AG04450 (cell line): ENCODE measurements at regions not wholly inside any gene's neighbourhood (a gene's known extent, or its start where the extent isn't known, plus 50 kb on each side); places are given as distances from the start of the nearest gene placed in this dataset.

Experiments
- CTCF ChIA-PET: fragments of 300-600, 350-600 bp; formaldehyde crosslinking; extraction: SDS; loops from one replicate; lab custom pipeline; 2022; ENCODE audit warnings: antibody characterized with exemption, inconsistent platforms; lab: Charles Lee
- POLR2A ChIA-PET: fragments of 350-600 bp; formaldehyde crosslinking; extraction: SDS; loops from one replicate; lab custom pipeline; 2021; ENCODE audit warnings: antibody characterized with exemption, inconsistent platforms; lab: Yijun Ruan, JAX
- DNase-seq: peaks from one replicate; pipeline ENCODE4 v3.0.0-alpha.2; 2011; ENCODE audit warnings: low read depth, low spot score
- H3K27ac ChIP-seq: one replicate; pipeline ENCODE4 v1.5.1; 2012; ENCODE audit warnings: low read depth, low read length, control low read depth
- H3K27me3 ChIP-seq: one replicate; pipeline ENCODE4 v1.6.0; 2012; ENCODE audit warnings: low read length; ENCODE audit not compliant: control insufficient read depth, insufficient read depth
- H3K4me3 ChIP-seq: 2 replicates; pipeline ENCODE4 v1.5.1; 2011; ENCODE audit warnings: mild to moderate bottlenecking, low read depth, low read length, control low read depth
- H3K9me3 ChIP-seq: 2 replicates; pipeline ENCODE4 v1.5.1; 2012; ENCODE audit warnings: low read length; ENCODE audit not compliant: control insufficient read depth, insufficient read depth
- CTCF ChIP-seq: IDR thresholded peaks from 2 replicates; pipeline ENCODE4 v1.5.1; 2011; ENCODE audit warnings: low read depth, low read length, control low read depth, inconsistent platforms

- Histone ChIP-seq H3K9me3 (no peaks in the 10 kb centered on the region), H3K27me3 (no peaks in the 10 kb centered on the region), H3K4me3 (no peak overlapping the region), H3K27ac (no peak overlapping the region)
- TF ChIP-seq CTCF: no peak
- no peak for DNase-seq
- ChIA-PET CTCF (no interaction called here), POLR2A (no interaction called here)
These were observed 253.6 kb downstream of the EPHA4 start for GRCh38 chr2:221318376-221319130.

DNA sequence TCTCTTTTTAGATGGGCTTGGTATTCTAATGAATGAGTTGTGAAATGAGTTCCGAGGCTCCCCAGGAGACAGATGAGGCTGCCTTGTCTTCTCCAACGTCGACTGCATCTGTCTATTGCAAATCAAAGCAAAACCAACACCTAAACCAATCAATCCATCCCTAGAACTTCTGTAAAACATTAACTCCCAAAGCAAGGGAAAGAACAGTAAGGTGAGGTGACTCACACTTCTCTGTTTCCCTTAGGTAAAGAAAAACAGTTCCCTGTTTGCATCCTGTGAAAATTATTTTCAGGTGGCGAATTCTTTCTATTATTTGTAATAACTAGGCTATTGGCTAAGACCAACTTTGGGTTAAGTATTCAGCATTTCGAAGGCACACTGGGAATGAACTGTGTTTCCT, 249.4 kb downstream of the EPHA4 start:
- ChIA-PET POLR2A (no interaction called here), CTCF (no interaction called here)
- TF ChIP-seq CTCF: no peak
- no peak overlapping the region for H3K27ac ChIP-seq
- H3K4me3 ChIP-seq: no peak overlapping the region
- H3K27me3 ChIP-seq: no peaks in the 10 kb centered on the region
- DNase-seq: no peak
- no peaks in the 10 kb centered on the region for H3K9me3 ChIP-seq

- POLR2A ChIA-PET: no interaction called here
- Histone ChIP-seq H3K9me3 (no peaks in the 10 kb centered on the region), H3K4me3 (no peak overlapping the region), H3K27me3 (no peaks in the 10 kb centered on the region), H3K27ac (no peak overlapping the region)
- CTCF ChIA-PET: interaction anchor here (0.6 kb wide), 1 partner anchor 94 kb away, joined by 3 read pairs; no protein-coding TSS in a partner anchor
- no peak for DNase-seq
- no peak for TF ChIP-seq CTCF
These were observed 248.6 kb downstream of the EPHA4 start for GRCh38 chr2:221323513-221323912.

DNA sequence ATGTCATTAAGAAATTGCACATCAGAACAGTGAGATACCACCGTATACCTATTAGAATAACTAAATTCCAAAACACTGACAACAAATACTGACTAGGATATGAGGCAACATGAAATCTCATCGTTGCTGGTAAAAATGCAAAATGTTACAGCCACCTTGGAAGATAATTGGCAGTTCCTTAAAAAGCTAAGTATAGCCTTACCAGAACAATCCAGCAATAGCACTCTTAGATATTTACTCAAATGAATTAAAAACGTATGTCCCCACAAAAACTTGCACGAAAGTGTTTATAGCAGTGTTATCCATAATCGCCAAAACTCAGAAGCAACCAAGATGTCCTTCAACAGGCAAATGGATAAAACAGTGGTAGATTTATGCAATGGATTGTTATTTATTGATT, 241.7 kb downstream of the EPHA4 start:
- peaks cover 4% of the 10 kb centered on the region for H3K27me3 ChIP-seq
- no peaks in the 10 kb centered on the region for H3K9me3 ChIP-seq
- no peak for DNase-seq
- ChIA-PET POLR2A (no interaction called here), CTCF (no interaction called here)
- no peak overlapping the region for H3K4me3 ChIP-seq
- no peak overlapping the region for H3K27ac ChIP-seq
- no peak for TF ChIP-seq CTCF

GRCh38 chr2:221334481-221335218, 237.5 kb downstream of the EPHA4 start:
- Histone ChIP-seq H3K4me3 (no peak overlapping the region), H3K27me3 (peaks cover 4% of the 10 kb centered on the region), H3K27ac (no peak overlapping the region), H3K9me3 (no peaks in the 10 kb centered on the region)
- DNase-seq: no peak
- no peak for TF ChIP-seq CTCF
- ChIA-PET CTCF (no interaction called here), POLR2A (no interaction called here)
